H1 (cell line): ENCODE measurements at regions not wholly inside any gene's neighbourhood (a gene's known extent, or its start where the extent isn't known, plus 50 kb on each side); places are given as distances from the start of the nearest gene placed in this dataset.

Experiments
- CTCF ChIA-PET: fragments of 300-600 bp; sonication (Branson Sonifier 250); formaldehyde crosslinking; loops from one replicate; lab custom pipeline; 2021; ENCODE audit not compliant: partially characterized antibody; lab: Charles Lee
- POLR2A ChIA-PET: fragments of 300-600 bp; sonication (Branson Sonifier 250); formaldehyde crosslinking; loops from one replicate; lab custom pipeline; 2021; ENCODE audit warnings: inconsistent platforms; ENCODE audit not compliant: partially characterized antibody; lab: Charles Lee
- DNase-seq, 2 experiments: peaks; one replicate each; pipeline versions ENCODE4 v3.0.0 to v3.0.0-alpha.2; 2010 to 2022; ENCODE audit warnings: low spot score in 2 of 2, low read depth in 1 of 2, mixed read lengths in 1 of 2
- FAIRE-seq: peaks from 2 replicates; lab custom pipeline; 2011; peaks lifted over from hg19 to GRCh38; lab: Jason Lieb, UNC
- H2AFZ ChIP-seq: 2 replicates; pipeline ENCODE4 v1.8.1; 2012; ENCODE audit warnings: low read length, inconsistent platforms
- H2AK5ac ChIP-seq: 2 replicates; pipeline ENCODE4 v1.6.1; 2013; ENCODE audit warnings: low read depth, low read length
- H2BK120ac ChIP-seq: replicated peaks from 2 replicates; pipeline ENCODE3; 2013; ENCODE audit warnings: low read depth, low read length, inconsistent platforms
- H2BK12ac ChIP-seq: 2 replicates; pipeline ENCODE4 v1.6.1; 2013; ENCODE audit warnings: low read depth, low read length
- H2BK15ac ChIP-seq: 2 replicates; pipeline ENCODE4 v1.6.1; 2013; ENCODE audit warnings: low read length
- H2BK20ac ChIP-seq: 2 replicates; pipeline ENCODE4 v1.6.1; 2013; ENCODE audit warnings: low read length
- H2BK5ac ChIP-seq: 2 replicates; pipeline ENCODE4 v1.6.1; 2013; ENCODE audit warnings: low read depth, low read length
- H3K14ac ChIP-seq: 2 replicates; pipeline ENCODE4 v1.6.1; 2013; ENCODE audit warnings: inconsistent platforms; ENCODE audit not compliant: insufficient read length
- H3K18ac ChIP-seq: 2 replicates; pipeline ENCODE4 v1.6.1; 2013; ENCODE audit warnings: low read length; ENCODE audit errors: extremely low read depth
- H3K23ac ChIP-seq: 2 replicates; pipeline ENCODE4 v1.6.1; 2013; ENCODE audit warnings: inconsistent platforms; ENCODE audit not compliant: insufficient read length
- H3K23me2 ChIP-seq: 2 replicates; pipeline ENCODE4 v1.6.1; 2013; ENCODE audit warnings: low read depth, low read length
- H3K27ac ChIP-seq: 2 replicates; pipeline ENCODE4 v1.6.1; 2011; ENCODE audit warnings: low read depth, low read length, inconsistent platforms
- H3K27me3 ChIP-seq, 4 experiments: replicated peaks in 1 of 4; 1 replicate in 1 of 4; 2 replicates in 3 of 4; pipeline versions ENCODE4 v1.6.1 to v1.8.1; 2011 to 2013; ENCODE audit warnings: low read length in 3 of 4, mild to moderate bottlenecking in 3 of 4, inconsistent platforms in 2 of 4, mixed read lengths in 2 of 4, moderate library complexity in 1 of 4; ENCODE audit not compliant: control insufficient read depth in 3 of 4, insufficient read depth in 3 of 4; ENCODE audit errors: extremely low read depth in 1 of 4
- H3K36me3 ChIP-seq, 4 experiments: 2 replicates each; pipeline versions ENCODE4 v1.6.1 to v1.8.1; 2011 to 2013; ENCODE audit warnings: mild to moderate bottlenecking in 4 of 4, low read length in 3 of 4, moderate library complexity in 2 of 4, control low read depth in 1 of 4, inconsistent platforms in 1 of 4; ENCODE audit not compliant: insufficient read depth in 4 of 4, control insufficient read depth in 2 of 4
- H3K4ac ChIP-seq: replicated peaks from 2 replicates; pipeline ENCODE3; 2013; ENCODE audit warnings: low read length, low read depth, mixed read lengths, inconsistent platforms; ENCODE audit not compliant: insufficient read length
- H3K4me1 ChIP-seq, 4 experiments: replicated peaks in 1 of 4; 1 replicate in 1 of 4; 2 replicates in 3 of 4; pipeline versions ENCODE4 v1.6.1 to v1.8.1; 2011 to 2013; ENCODE audit warnings: low read length in 3 of 4, inconsistent platforms in 2 of 4, mixed read lengths in 1 of 4; ENCODE audit not compliant: insufficient read depth in 4 of 4, control insufficient read depth in 3 of 4
- H3K4me2 ChIP-seq, 2 experiments: 2 replicates each; pipeline versions ENCODE4 v1.6.1 to v1.8.1; 2011 to 2013; ENCODE audit warnings: low read depth in 2 of 2, low read length in 2 of 2, control low read depth in 1 of 2, inconsistent platforms in 1 of 2, mild to moderate bottlenecking in 1 of 2; ENCODE audit not compliant: insufficient read depth in 1 of 2
- H3K4me3 ChIP-seq, 4 experiments: fragments of 200-600, 300-600 bp in 1 of 4; sonication (generic), shearing (Covaris generic), sonication (Bioruptor Twin) in 1 of 4; 2 replicates each; pipeline versions ENCODE4 v1.5.1 to v1.8.1; 2011 to 2016; ENCODE audit warnings: low read length in 4 of 4, low read depth in 3 of 4, control low read depth in 2 of 4, inconsistent platforms in 2 of 4, mild to moderate bottlenecking in 2 of 4, mixed read lengths in 1 of 4, moderate library complexity in 1 of 4; ENCODE audit not compliant: insufficient read depth in 2 of 4; ENCODE audit errors: extremely low read depth in 1 of 4
- H3K56ac ChIP-seq: replicated peaks from 2 replicates; pipeline ENCODE3; 2013; ENCODE audit warnings: low read depth, mild to moderate bottlenecking, mixed read lengths, low read length, inconsistent platforms; ENCODE audit not compliant: insufficient read length
- H3K79me1 ChIP-seq: 2 replicates; pipeline ENCODE4 v1.6.1; 2013; ENCODE audit warnings: low read depth, low read length, control low read depth
- H3K79me2 ChIP-seq, 2 experiments: 2 replicates each; pipeline versions ENCODE4 v1.6.1 to v1.8.1; 2012 to 2013; ENCODE audit warnings: low read length in 2 of 2, mild to moderate bottlenecking in 2 of 2, inconsistent platforms in 1 of 2; ENCODE audit not compliant: insufficient read depth in 2 of 2, control insufficient read depth in 1 of 2
- H3K9ac ChIP-seq, 4 experiments: replicated peaks in 1 of 4; 1 replicate in 1 of 4; 2 replicates in 3 of 4; pipeline versions ENCODE4 v1.6.1 to v1.8.1; 2011 to 2013; ENCODE audit warnings: low read depth in 3 of 4, low read length in 3 of 4, control low read depth in 2 of 4, mild to moderate bottlenecking in 2 of 4, moderate library complexity in 2 of 4, inconsistent platforms in 1 of 4; ENCODE audit errors: extremely low read depth in 1 of 4
- H3K9me3 ChIP-seq, 2 experiments: 2 replicates each; pipeline versions ENCODE4 v1.6.1 to v1.8.1; 2012 to 2013; ENCODE audit warnings: mild to moderate bottlenecking in 2 of 2, moderate library complexity in 2 of 2, control low read depth in 1 of 2, inconsistent platforms in 1 of 2, low read depth in 1 of 2, low read length in 1 of 2, mixed read lengths in 1 of 2; ENCODE audit not compliant: insufficient read depth in 2 of 2
- H4K20me1 ChIP-seq, 2 experiments: replicated peaks in 1 of 2; 2 replicates each; pipeline versions ENCODE3 to v1.8.1; 2011 to 2013; ENCODE audit warnings: inconsistent platforms in 2 of 2, low read length in 2 of 2, mild to moderate bottlenecking in 1 of 2; ENCODE audit not compliant: insufficient read depth in 2 of 2, control insufficient read depth in 1 of 2
- H4K5ac ChIP-seq: 2 replicates; pipeline ENCODE4 v1.6.1; 2013; ENCODE audit warnings: low read length, low read depth, mixed read lengths, inconsistent platforms; ENCODE audit not compliant: insufficient read length
- H4K8ac ChIP-seq: 2 replicates; pipeline ENCODE4 v1.8.0; 2013; ENCODE audit warnings: mild to moderate bottlenecking, moderate library complexity, low read length, inconsistent platforms; ENCODE audit not compliant: insufficient read depth; ENCODE audit errors: extremely low read depth
- H4K91ac ChIP-seq: replicated peaks from 2 replicates; pipeline ENCODE3; 2013; ENCODE audit warnings: low read length, mixed read lengths, inconsistent platforms; ENCODE audit not compliant: insufficient read length
- HDAC6 ChIP-seq: IDR thresholded peaks from one replicate; pipeline ENCODE4 v1.7.1; 2012; ENCODE audit warnings: low read depth, mild to moderate bottlenecking, inconsistent platforms, low read length, moderate library complexity
- MAFK ChIP-seq: IDR thresholded peaks from 2 replicates; pipeline ENCODE4 v1.6.1; 2012; ENCODE audit warnings: low read depth, mild to moderate bottlenecking, improper control_type of control experiment, low read length
- SIRT6 ChIP-seq: IDR thresholded peaks from one replicate; pipeline ENCODE4 v1.7.1; 2012; ENCODE audit warnings: low read length, inconsistent platforms
- TBP ChIP-seq: IDR thresholded peaks from 2 replicates; pipeline ENCODE4 v1.6.1; 2011; ENCODE audit warnings: low read depth, low read length, improper control_type of control experiment
- WGBS, 2 experiments: shearing (Covaris generic) in 1 of 2; methylation state at CpG; one replicate each; pipeline versions ENCODE4 v1.1.6 to v1.1.7; 2013 to 2015; ENCODE audit warnings: low lambda C conversion rate in 2 of 2, mixed read lengths in 2 of 2, inconsistent platforms in 1 of 2, low coverage in 1 of 2, missing lambda C conversion rate in 1 of 2; ENCODE audit not compliant: insufficient replicate concordance in 2 of 2, insufficient coverage in 1 of 2, insufficient read length in 1 of 2; ENCODE audit errors: extremely low coverage in 1 of 2, missing lambda C conversion rate in 1 of 2; 5-methylcytosine and 5-hydroxymethylcytosine counted together

DNA sequence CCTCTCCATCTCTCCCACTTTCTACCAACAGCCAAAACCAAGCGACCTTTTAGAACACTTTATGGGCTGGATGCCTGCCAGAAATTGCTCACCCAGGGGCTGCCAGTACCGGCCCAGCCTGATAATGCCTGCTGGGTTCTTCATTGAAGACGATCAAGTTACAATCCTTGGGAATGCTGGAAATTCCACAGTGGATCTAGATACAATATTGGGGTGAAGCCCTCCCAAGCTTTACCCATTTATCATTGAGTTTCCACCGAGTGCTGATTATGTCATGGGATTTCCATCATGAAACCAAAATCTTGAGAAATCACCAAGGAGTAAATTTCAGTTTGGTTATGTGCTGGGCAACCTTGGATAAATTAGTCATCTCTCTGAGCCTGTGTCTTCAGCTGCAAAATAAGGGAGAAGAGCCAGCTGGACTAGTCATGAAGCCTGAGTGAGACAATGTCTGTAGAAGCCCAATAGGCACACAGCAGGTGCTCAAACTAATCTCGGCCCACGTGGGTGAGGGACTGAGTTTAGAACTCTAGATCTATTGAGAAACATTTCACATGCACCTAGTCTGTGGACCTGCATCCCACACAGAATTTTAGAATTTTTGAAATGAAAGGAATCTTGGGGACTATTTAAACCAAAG lies 75.5 kb upstream of the CLMN start:
- Histone ChIP-seq H3K4me1 (no peaks in the 10 kb centered on the region; a peak in 1 of 7 replicates), H3K4me2 (no peak overlapping the region), H3K36me3 (no peaks in the 10 kb centered on the region), H3K23ac (no peak overlapping the region), H4K8ac (no peak overlapping the region), H2BK15ac (no peak overlapping the region), H2BK20ac (no peak overlapping the region), H3K79me1 (no peaks in the 10 kb centered on the region), H2AK5ac (no peak overlapping the region), H2BK120ac (no peak overlapping the region), H3K4me3 (no peak overlapping the region), H2BK5ac (no peak overlapping the region), H3K23me2 (peaks cover 11% of the 10 kb centered on the region), H3K14ac (no peak overlapping the region), H3K9me3 (no peaks in the 10 kb centered on the region), H3K27me3 (no peaks in the 10 kb centered on the region), H2BK12ac (no peak overlapping the region), H3K27ac (no peak overlapping the region), H4K20me1 (peaks cover 0 to 10% of the 10 kb centered on the region in 2 experiments), H2AFZ (no peak overlapping the region), H4K5ac (no peak overlapping the region), H3K9ac (no peak overlapping the region), H3K18ac (no peak overlapping the region), H3K79me2 (no peaks in the 10 kb centered on the region), H4K91ac (no peak overlapping the region), H3K56ac (no peak overlapping the region), H3K4ac (no peak overlapping the region)
- ChIA-PET CTCF (interaction anchor here (1.3 to 1.5 kb wide), 2 partner anchors 22 to 32 kb away, joined by 3 read pairs; no protein-coding TSS in a partner anchor), POLR2A (no interaction called here)
- 84% methylated on average over 6 of the region's 6 CpGs; no CpG with 5 or more reads in 1 of the 2 experiments for WGBS, 2 experiments
- no peak for TF ChIP-seq SIRT6
- no peak for TF ChIP-seq HDAC6
- no peak for TF ChIP-seq MAFK
- TF ChIP-seq TBP: no peak
- no peak for DNase-seq
- no peak for FAIRE-seq
